HG02610 (cell line): ENCODE measurements at regions not wholly inside any gene's neighbourhood (a gene's known extent, or its start where the extent isn't known, plus 50 kb on each side); places are given as distances from the start of the nearest gene placed in this dataset.
"Not testable (repeated sequence)": the region's sequence is repeated elsewhere in the genome, so short reads cannot be mapped to it uniquely, and the experiment has no call there.

Experiments
- ATAC-seq: cut with Tn5 transposase; IDR thresholded peaks from one replicate; pipeline ENCODE4 v1.9.1; 2021; ENCODE audit warnings: mild to moderate bottlenecking, moderate library complexity; ENCODE audit not compliant: unreplicated experiment

- peak; percentile 82 for ATAC-seq
These were observed 890.7 kb upstream of the INTU start for GRCh38 chr4:126742048-126742447.

GRCh38 chr4:126742885-126743284 lies 889.9 kb upstream of the INTU start:
- no peak for ATAC-seq

GRCh38 chr4:126748736-126749135 lies 884.0 kb upstream of the INTU start:
- no peak for ATAC-seq

GRCh38 chr4:126750723-126751122 lies 882.0 kb upstream of the INTU start:
- no peak for ATAC-seq

- ATAC-seq, result no peak
These were observed 880.6 kb upstream of the INTU start for GRCh38 chr4:126752126-126752525.

- ATAC-seq, result no peak
These were observed 880.1 kb upstream of the INTU start for GRCh38 chr4:126752702-126753101.

- ATAC-seq, result no peak
These were observed 879.2 kb upstream of the INTU start for GRCh38 chr4:126753592-126753991.

GRCh38 chr4:126755506-126755905 lies 877.3 kb upstream of the INTU start:
- no peak for ATAC-seq

GRCh38 chr4:126756050-126756829 lies 876.5 kb upstream of the INTU start:
- ATAC-seq, result no peak

- ATAC-seq, result no peak
These were observed 875.5 kb upstream of the INTU start for GRCh38 chr4:126757219-126757618.

- no peak for ATAC-seq
These were observed 874.3 kb upstream of the INTU start for GRCh38 chr4:126758493-126758892.

- no peak for ATAC-seq
These were observed 870.7 kb upstream of the INTU start for GRCh38 chr4:126761947-126762662.

- no peak for ATAC-seq
These were observed 870.0 kb upstream of the INTU start for GRCh38 chr4:126762663-126763247.

GRCh38 chr4:126766241-126766640 lies 866.5 kb upstream of the INTU start:
- no peak for ATAC-seq

- no peak for ATAC-seq
These were observed 864.4 kb upstream of the INTU start for GRCh38 chr4:126768338-126768737.

- not testable (repeated sequence) for ATAC-seq
These were observed 861.8 kb upstream of the INTU start for GRCh38 chr4:126770811-126771553.

- ATAC-seq, result not testable (repeated sequence)
These were observed 861.1 kb upstream of the INTU start for GRCh38 chr4:126771618-126772017.

GRCh38 chr4:126772662-126773061 lies 860.1 kb upstream of the INTU start:
- ATAC-seq, result no peak

- ATAC-seq, result no peak
These were observed 857.2 kb upstream of the INTU start for GRCh38 chr4:126775485-126776106.

GRCh38 chr4:126776361-126776760 lies 856.4 kb upstream of the INTU start:
- no peak for ATAC-seq

GRCh38 chr4:126777649-126778048 lies 855.1 kb upstream of the INTU start:
- ATAC-seq, result no peak
